ENCODE measurements at regions not wholly inside any gene's neighbourhood (a gene's known extent, or its start where the extent isn't known, plus 50 kb on each side); places are given as distances from the start of the nearest gene placed in this dataset.
A peak's percentile ranks its signal among the peaks of the same experiment; 100 is the strongest.

- DNase-seq (ENCODE audit: low spot score): peak; percentile 30
- no peak for TF ChIP-seq CTCF (conservative IDR thresholded peaks at IDR 0.05; ENCODE audit: low read depth)
- POLR2A ChIA-PET (ENCODE audit: low non-redundant PET): no interaction called here
- CTCF ChIA-PET: interaction anchor here (0.8 kb wide), 1 partner anchor 45 kb away, joined by 3 read pairs; no protein-coding TSS in a partner anchor
- no peak overlapping the region for H3K27ac ChIP-seq
Measured at GRCh38 chr1:198934901-198935305, 296.1 kb downstream of the PTPRC start.

GRCh38 chr1:198935306-198935921 is 296.6 kb downstream of the PTPRC start:
- CTCF ChIA-PET: interaction anchor here (0.7 to 1.3 kb wide), 3 partner anchors 46 to 178 kb away, joined by 3 to 4 read pairs (median 4); no protein-coding TSS in a partner anchor
- H3K27ac ChIP-seq: peak overlapping the region; percentile 63
- TF ChIP-seq CTCF (conservative IDR thresholded peaks at IDR 0.05; ENCODE audit: low read depth): no peak
- peak; percentile 94 for DNase-seq (ENCODE audit: low spot score)
- POLR2A ChIA-PET (ENCODE audit: low non-redundant PET): interaction anchor here (0.6 kb wide), 1 partner anchor 473 kb away, joined by 3 read pairs; no protein-coding TSS in a partner anchor

GRCh38 chr1:198936371-198937083 is 297.7 kb downstream of the PTPRC start:
- DNase-seq (ENCODE audit: low spot score): peak; percentile 51
- ChIA-PET POLR2A (ENCODE audit: low non-redundant PET) (interaction anchor here (1.0 kb wide), 1 partner anchor 42 kb away, joined by 6 read pairs; no protein-coding TSS in a partner anchor), CTCF (interaction anchor here (0.6 to 1.4 kb wide), 9 partner anchors 31 to 319 kb away, joined by 3 to 5 read pairs (median 3); no protein-coding TSS in a partner anchor)
- no peak for TF ChIP-seq CTCF (conservative IDR thresholded peaks at IDR 0.05; ENCODE audit: low read depth)
- H3K27ac ChIP-seq: no peak overlapping the region

GRCh38 chr1:198937231-198938031 is 298.6 kb downstream of the PTPRC start:
- H3K27ac ChIP-seq: no peak overlapping the region; the same call in 1 of the 2 replicates
- CTCF ChIA-PET: interaction anchor here (0.6 to 1.4 kb wide), 4 partner anchors 32 to 318 kb away, joined by 3 read pairs; no protein-coding TSS in a partner anchor
- POLR2A ChIA-PET (ENCODE audit: low non-redundant PET): interaction anchor here (0.5 to 1.0 kb wide), 2 partner anchors 43 to 1733 kb away, joined by 3 to 6 read pairs; no protein-coding TSS in a partner anchor
- DNase-seq (ENCODE audit: low spot score): peak; percentile 98
- TF ChIP-seq CTCF (conservative IDR thresholded peaks at IDR 0.05; ENCODE audit: low read depth): no peak

- ChIA-PET CTCF (interaction anchor here (0.6 kb wide), 1 partner anchor 362 kb away, joined by 3 read pairs; no protein-coding TSS in a partner anchor), POLR2A (ENCODE audit: low non-redundant PET) (no interaction called here)
- H3K27ac ChIP-seq: no peak overlapping the region
- no peak for TF ChIP-seq CTCF (conservative IDR thresholded peaks at IDR 0.05; ENCODE audit: low read depth)
- DNase-seq (ENCODE audit: low spot score): no peak
Measured at GRCh38 chr1:198939286-198939685, 300.4 kb downstream of the PTPRC start.

GRCh38 chr1:198939956-198940355 is 301.1 kb downstream of the PTPRC start:
- ChIA-PET CTCF (interaction anchor here (0.5 kb wide), 1 partner anchor 1642 kb away, joined by 3 read pairs; no protein-coding TSS in a partner anchor), POLR2A (ENCODE audit: low non-redundant PET) (no interaction called here)
- H3K27ac ChIP-seq: no peak overlapping the region
- no peak for DNase-seq (ENCODE audit: low spot score)
- no peak for TF ChIP-seq CTCF (conservative IDR thresholded peaks at IDR 0.05; ENCODE audit: low read depth)
